ENCODE measurements at regions not wholly inside any gene's neighbourhood (a gene's known extent, or its start where the extent isn't known, plus 50 kb on each side); places are given as distances from the start of the nearest gene placed in this dataset.
"Not testable (repeated sequence)": the region's sequence is repeated elsewhere in the genome, so short reads cannot be mapped to it uniquely, and the experiment has no call there.

GRCh38 chr12:29023436-29024076, 125.5 kb upstream of the FAR2 start:
- TF ChIP-seq, protein P1, sequence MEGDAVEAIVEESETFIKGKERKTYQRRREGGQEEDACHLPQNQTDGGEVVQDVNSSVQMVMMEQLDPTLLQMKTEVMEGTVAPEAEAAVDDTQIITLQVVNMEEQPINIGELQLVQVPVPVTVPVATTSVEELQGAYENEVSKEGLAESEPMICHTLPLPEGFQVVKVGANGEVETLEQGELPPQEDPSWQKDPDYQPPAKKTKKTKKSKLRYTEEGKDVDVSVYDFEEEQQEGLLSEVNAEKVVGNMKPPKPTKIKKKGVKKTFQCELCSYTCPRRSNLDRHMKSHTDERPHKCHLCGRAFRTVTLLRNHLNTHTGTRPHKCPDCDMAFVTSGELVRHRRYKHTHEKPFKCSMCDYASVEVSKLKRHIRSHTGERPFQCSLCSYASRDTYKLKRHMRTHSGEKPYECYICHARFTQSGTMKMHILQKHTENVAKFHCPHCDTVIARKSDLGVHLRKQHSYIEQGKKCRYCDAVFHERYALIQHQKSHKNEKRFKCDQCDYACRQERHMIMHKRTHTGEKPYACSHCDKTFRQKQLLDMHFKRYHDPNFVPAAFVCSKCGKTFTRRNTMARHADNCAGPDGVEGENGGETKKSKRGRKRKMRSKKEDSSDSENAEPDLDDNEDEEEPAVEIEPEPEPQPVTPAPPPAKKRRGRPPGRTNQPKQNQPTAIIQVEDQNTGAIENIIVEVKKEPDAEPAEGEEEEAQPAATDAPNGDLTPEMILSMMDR (IDR thresholded peaks at IDR 0.05; ENCODE audit: insufficient read depth, low read length, severe bottlenecking) = no peak
- DNase-seq (ENCODE audit: low read depth) = no peak
- FAIRE-seq = no peak
- Histone ChIP-seq H3K27me3 (ENCODE audit: control insufficient read depth, insufficient read depth, low read length) (peaks cover 2% of the 10 kb centered on the region), H3K4me3 (ENCODE audit: low read depth, low read length) (no peak overlapping the region), H3K36me3 (ENCODE audit: control insufficient read depth, insufficient read depth, low read length) (no peaks in the 10 kb centered on the region)

DNA sequence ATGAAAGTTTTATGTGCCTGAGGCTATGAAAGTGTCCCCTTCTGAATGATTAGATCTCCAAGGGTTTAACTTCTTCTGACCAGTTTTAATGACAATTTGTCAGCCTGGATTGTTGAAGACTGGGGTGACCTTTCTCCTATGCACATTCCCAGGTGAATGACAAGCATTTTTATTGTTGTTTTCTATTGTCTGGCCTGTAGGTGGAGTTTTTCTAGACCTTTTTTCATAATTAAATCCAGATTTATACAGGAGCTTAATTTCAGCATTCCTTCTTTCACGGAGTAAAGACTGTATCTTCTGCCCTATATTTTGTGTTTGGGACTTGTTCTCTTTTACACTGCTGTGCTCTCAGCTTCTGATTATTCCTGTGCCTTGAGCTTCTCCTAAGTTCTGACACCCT, 125.0 kb upstream of the FAR2 start:
- Histone ChIP-seq H3K4me3 (ENCODE audit: low read depth, low read length) (no peak overlapping the region), H3K27me3 (ENCODE audit: control insufficient read depth, insufficient read depth, low read length) (peaks cover 2% of the 10 kb centered on the region), H3K36me3 (ENCODE audit: control insufficient read depth, insufficient read depth, low read length) (no peaks in the 10 kb centered on the region)
- no peak for FAIRE-seq
- TF ChIP-seq, protein P1 (IDR thresholded peaks at IDR 0.05; ENCODE audit: insufficient read depth, low read length, severe bottlenecking) = peak; percentile 18
- DNase-seq (ENCODE audit: low read depth) = no peak

GRCh38 chr12:29025937-29026336, 123.1 kb upstream of the FAR2 start:
- DNase-seq (ENCODE audit: low read depth) (no peak), FAIRE-seq (no peak)
- TF ChIP-seq, protein P1 (IDR thresholded peaks at IDR 0.05; ENCODE audit: insufficient read depth, low read length, severe bottlenecking) = no peak
- Histone ChIP-seq H3K27me3 (ENCODE audit: control insufficient read depth, insufficient read depth, low read length) (peaks cover 2% of the 10 kb centered on the region), H3K36me3 (ENCODE audit: control insufficient read depth, insufficient read depth, low read length) (no peaks in the 10 kb centered on the region), H3K4me3 (ENCODE audit: low read depth, low read length) (no peak overlapping the region)

- FAIRE-seq (peak; percentile 32), DNase-seq (ENCODE audit: low read depth) (no peak)
- Histone ChIP-seq H3K27me3 (ENCODE audit: control insufficient read depth, insufficient read depth, low read length) (peaks cover 2% of the 10 kb centered on the region), H3K36me3 (ENCODE audit: control insufficient read depth, insufficient read depth, low read length) (no peaks in the 10 kb centered on the region), H3K4me3 (ENCODE audit: low read depth, low read length) (no peak overlapping the region)
- TF ChIP-seq, protein P1 (IDR thresholded peaks at IDR 0.05; ENCODE audit: insufficient read depth, low read length, severe bottlenecking) = no peak
Observed at GRCh38 chr12:29026419-29026818, 122.7 kb upstream of the FAR2 start.

DNA sequence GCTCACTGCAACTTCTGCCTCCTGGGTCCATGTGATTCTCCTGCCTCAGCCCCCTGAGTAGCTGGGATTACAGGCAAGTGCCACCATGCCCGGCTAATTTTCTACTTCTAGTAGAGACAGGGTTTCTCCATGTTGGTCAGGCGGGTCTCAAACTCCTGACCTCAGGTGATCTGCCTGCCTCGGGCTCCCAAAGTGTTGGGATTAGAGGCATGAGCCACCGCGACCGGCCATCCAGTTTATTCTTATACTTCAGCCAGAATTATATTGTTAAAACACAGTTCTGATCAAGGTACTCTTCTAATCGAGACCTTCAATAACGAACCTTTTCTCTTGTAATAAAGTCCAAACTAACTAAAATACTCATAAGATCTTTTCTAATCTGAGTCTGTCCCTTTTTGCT, 119.6 kb upstream of the FAR2 start:
- not testable (repeated sequence) for FAIRE-seq; H3K36me3 ChIP-seq (ENCODE audit: control insufficient read depth, insufficient read depth, low read length); H3K27me3 ChIP-seq (ENCODE audit: control insufficient read depth, insufficient read depth, low read length); DNase-seq (ENCODE audit: low read depth); H3K4me3 ChIP-seq (ENCODE audit: low read depth, low read length)

DNA sequence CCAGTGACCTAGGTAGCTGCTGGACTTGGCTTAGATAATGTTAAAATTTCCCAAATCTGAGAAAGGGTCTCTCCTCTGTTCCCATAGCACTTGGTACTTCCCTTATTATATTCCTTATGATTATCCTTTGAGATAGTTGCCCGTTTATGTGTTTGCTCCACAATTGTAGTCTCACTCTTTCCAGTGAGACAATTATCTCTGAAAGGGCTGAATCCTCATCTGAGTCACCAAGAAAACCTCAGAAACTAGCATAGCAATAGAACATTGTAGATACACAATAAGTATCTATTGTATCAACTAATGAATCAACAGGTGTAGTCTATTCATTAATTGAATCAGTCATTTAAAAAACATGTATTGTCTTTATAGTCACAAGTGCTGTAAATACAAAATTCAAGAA, 119.1 kb upstream of the FAR2 start:
- TF ChIP-seq, protein P1 (IDR thresholded peaks at IDR 0.05; ENCODE audit: insufficient read depth, low read length, severe bottlenecking) = no peak
- Histone ChIP-seq H3K4me3 (ENCODE audit: low read depth, low read length) (no peak overlapping the region), H3K27me3 (ENCODE audit: control insufficient read depth, insufficient read depth, low read length) (peaks cover 2% of the 10 kb centered on the region), H3K36me3 (ENCODE audit: control insufficient read depth, insufficient read depth, low read length) (no peaks in the 10 kb centered on the region)
- DNase-seq (ENCODE audit: low read depth) = no peak
- FAIRE-seq = no peak

Measured in bronchial epithelial cell (primary cell).